Neural progenitor cell (in vitro differentiated cells): ENCODE measurements at regions not wholly inside any gene's neighbourhood (a gene's known extent, or its start where the extent isn't known, plus 50 kb on each side); places are given as distances from the start of the nearest gene placed in this dataset.

Experiments used
- DNase-seq: peaks from one replicate; pipeline ENCODE4 v3.0.0-alpha.2; 2016; ENCODE audit warnings: low spot score
- H2AFZ ChIP-seq: fragments of 200-600 bp; sonication (generic); replicated peaks from 2 replicates; pipeline ENCODE4 v1.6.1; 2016; ENCODE audit warnings: antibody characterized with exemption
- H3F3A ChIP-seq: fragments of 200-600 bp; sonication (generic); 2 replicates; pipeline ENCODE4 v1.6.1; 2016; ENCODE audit warnings: antibody characterized with exemption, low read depth
- H3K27ac ChIP-seq: fragments of 200-600 bp; sonication (generic); 2 replicates; pipeline ENCODE4 v1.5.1; 2016; ENCODE audit warnings: mild to moderate bottlenecking
- H3K27me3 ChIP-seq: fragments of 200-600 bp; sonication (generic); 2 replicates; pipeline ENCODE4 v1.6.1; 2016; ENCODE audit warnings: mild to moderate bottlenecking, moderate library complexity
- H3K36me3 ChIP-seq: fragments of 200-600 bp; sonication (generic); 2 replicates; pipeline ENCODE4 v1.5.1; 2016
- H3K4me1 ChIP-seq: fragments of 200-600 bp; sonication (generic); 2 replicates; pipeline ENCODE4 v1.6.1; 2016; ENCODE audit warnings: mixed run types
- H3K4me2 ChIP-seq: fragments of 200-600 bp; sonication (generic); 2 replicates; pipeline ENCODE4 v1.6.1; 2016
- H3K4me3 ChIP-seq: fragments of 200-600 bp; sonication (generic); 2 replicates; pipeline ENCODE4 v1.5.1; 2016
- H3K79me2 ChIP-seq: fragments of 200-600 bp; sonication (generic); 2 replicates; pipeline ENCODE4 v1.6.1; 2016; ENCODE audit warnings: low read depth
- H3K9ac ChIP-seq: fragments of 200-600 bp; sonication (generic); 2 replicates; pipeline ENCODE4 v1.6.1; 2016
- H3K9me3 ChIP-seq: fragments of 200-600 bp; sonication (generic); 2 replicates; pipeline ENCODE4 v1.5.1; 2016; ENCODE audit warnings: low read depth
- H4K20me1 ChIP-seq: fragments of 200-600 bp; sonication (generic); 2 replicates; pipeline ENCODE4 v1.6.1; 2016; ENCODE audit warnings: low read depth
- H3K27ac Mint-ChIP-seq: 3 replicates; pipeline ENCODE4 v1.8.0; 2021; ENCODE audit warnings: mixed read lengths
- H3K27me3 Mint-ChIP-seq: 2 replicates; pipeline ENCODE4 v1.8.0; 2022; ENCODE audit warnings: low read depth, mild to moderate bottlenecking, inconsistent platforms, moderate library complexity, mixed read lengths; ENCODE audit not compliant: insufficient read depth
- H3K36me3 Mint-ChIP-seq: 3 replicates; pipeline ENCODE4 v1.8.0; 2021; ENCODE audit warnings: mixed read lengths
- H3K4me1 Mint-ChIP-seq: 3 replicates; pipeline ENCODE4 v1.8.0; 2021; ENCODE audit warnings: mixed read lengths
- H3K4me3 Mint-ChIP-seq: 3 replicates; pipeline ENCODE4 v1.8.0; 2021; ENCODE audit warnings: mild to moderate bottlenecking, moderate library complexity, mixed read lengths
- H3K9me3 Mint-ChIP-seq: 3 replicates; pipeline ENCODE4 v1.8.0; 2020; ENCODE audit warnings: mixed read lengths
- CTCF ChIP-seq: fragments of 200-600 bp; sonication (generic); IDR thresholded peaks from 2 replicates; pipeline ENCODE4 v1.5.1; 2017; ENCODE audit warnings: antibody characterized with exemption, mild to moderate bottlenecking
- EZH2 ChIP-seq: fragments of 200-600 bp; sonication (generic); IDR thresholded peaks from 2 replicates; pipeline ENCODE4 v1.6.1; 2017; ENCODE audit warnings: antibody characterized with exemption, mild to moderate bottlenecking, moderate library complexity
- EZH2phosphoT487 ChIP-seq: fragments of 200-600 bp; sonication (generic); IDR thresholded peaks from 2 replicates; pipeline ENCODE4 v1.6.1; 2017; ENCODE audit warnings: antibody characterized with exemption

GRCh38 chr15:96246057-96246456 lies 84.4 kb upstream of the NR2F2 start:
- Histone ChIP-seq H3K9me3 (no peaks in the 10 kb centered on the region), H3K36me3 (no peaks in the 10 kb centered on the region), H2AFZ (no peak overlapping the region), H3K4me1 (peaks cover 22% of the 10 kb centered on the region), H3K27me3 (no peaks in the 10 kb centered on the region), H3F3A (peaks cover 4% of the 10 kb centered on the region), H3K79me2 (no peaks in the 10 kb centered on the region), H3K4me2 (no peak overlapping the region), H3K4me3 (no peak overlapping the region), H3K27ac (peak overlapping the region; percentile 8), H4K20me1 (no peaks in the 10 kb centered on the region), H3K9ac (no peak overlapping the region)
- Mint-ChIP-seq H3K27me3 (no peaks in the 10 kb centered on the region), H3K27ac (no peak overlapping the region), H3K36me3 (peaks cover 21% of the 10 kb centered on the region), H3K4me3 (no peak overlapping the region), H3K4me1 (peaks cover 8% of the 10 kb centered on the region), H3K9me3 (peaks cover 13% of the 10 kb centered on the region)
- peak; percentile 20 for DNase-seq
- no peak for TF ChIP-seq EZH2phosphoT487

- no peaks in the 10 kb centered on the region for H4K20me1 ChIP-seq
- H3K4me2 ChIP-seq = no peak overlapping the region
- Mint-ChIP-seq H3K4me1 (peaks cover 8% of the 10 kb centered on the region), H3K27me3 (no peaks in the 10 kb centered on the region), H3K4me3 (no peak overlapping the region), H3K9me3 (peaks cover 13% of the 10 kb centered on the region), H3K36me3 (peaks cover 26% of the 10 kb centered on the region), H3K27ac (no peak overlapping the region)
- H3K9ac ChIP-seq = no peak overlapping the region
- no peak for DNase-seq
- no peaks in the 10 kb centered on the region for H3K9me3 ChIP-seq
- peaks cover 4% of the 10 kb centered on the region for H3F3A ChIP-seq
- TF ChIP-seq EZH2phosphoT487 (no peak), CTCF (no peak), EZH2 (no peak)
- H3K4me1 ChIP-seq = peaks cover 22% of the 10 kb centered on the region
- H3K79me2 ChIP-seq = no peaks in the 10 kb centered on the region
- H3K4me3 ChIP-seq = no peak overlapping the region
- no peak overlapping the region for H2AFZ ChIP-seq
- H3K27ac ChIP-seq = no peak overlapping the region
- H3K36me3 ChIP-seq = no peaks in the 10 kb centered on the region
- no peaks in the 10 kb centered on the region for H3K27me3 ChIP-seq
Observed at GRCh38 chr15:96247621-96248305, 82.7 kb upstream of the NR2F2 start.

- no peaks in the 10 kb centered on the region for H3K27me3 ChIP-seq
- no peaks in the 10 kb centered on the region for H3K27me3 Mint-ChIP-seq
- no peaks in the 10 kb centered on the region for H3K79me2 ChIP-seq
- peaks cover 12% of the 10 kb centered on the region for H3F3A ChIP-seq
- peaks cover 22% of the 10 kb centered on the region for H3K4me1 ChIP-seq
- no peaks in the 10 kb centered on the region for H3K36me3 ChIP-seq
- TF ChIP-seq EZH2phosphoT487 (no peak), EZH2 (no peak), CTCF (no peak)
- no peak overlapping the region for H3K27ac ChIP-seq
- no peak for DNase-seq
- H3K36me3 Mint-ChIP-seq = peaks cover 34% of the 10 kb centered on the region
- H4K20me1 ChIP-seq = no peaks in the 10 kb centered on the region
- H3K4me3 ChIP-seq = no peak overlapping the region
- H2AFZ ChIP-seq = no peak overlapping the region
- no peak overlapping the region for H3K4me3 Mint-ChIP-seq
- peaks cover 6% of the 10 kb centered on the region for H3K9me3 Mint-ChIP-seq
- H3K4me2 ChIP-seq = no peak overlapping the region
- no peak overlapping the region for H3K9ac ChIP-seq
- H3K4me1 Mint-ChIP-seq = peaks cover 2% of the 10 kb centered on the region
- no peaks in the 10 kb centered on the region for H3K9me3 ChIP-seq
- H3K27ac Mint-ChIP-seq = no peak overlapping the region
Observed at GRCh38 chr15:96252148-96252547, 78.4 kb upstream of the NR2F2 start.

GRCh38 chr15:96253006-96253747 lies 77.3 kb upstream of the NR2F2 start:
- peaks cover 2% of the 10 kb centered on the region for H3K9me3 Mint-ChIP-seq
- H3K27ac ChIP-seq = peak overlapping the region; percentile 54

More at GRCh38 chr15:96253006-96253747, 77.3 kb upstream of the NR2F2 start:
- Histone ChIP-seq H3K36me3 (no peaks in the 10 kb centered on the region), H3K4me1 (peaks cover 21% of the 10 kb centered on the region), H3F3A (peaks cover 12% of the 10 kb centered on the region), H3K27me3 (no peaks in the 10 kb centered on the region), H3K9me3 (no peaks in the 10 kb centered on the region), H3K4me3 (no peak overlapping the region), H3K9ac (no peak overlapping the region), H3K79me2 (no peaks in the 10 kb centered on the region), H4K20me1 (no peaks in the 10 kb centered on the region), H3K4me2 (no peak overlapping the region), H2AFZ (no peak overlapping the region)
- peaks cover 2% of the 10 kb centered on the region for H3K4me1 Mint-ChIP-seq
- H3K4me3 Mint-ChIP-seq = no peak overlapping the region
- H3K27me3 Mint-ChIP-seq = no peaks in the 10 kb centered on the region
- no peak overlapping the region for H3K27ac Mint-ChIP-seq
- H3K36me3 Mint-ChIP-seq = peaks cover 29% of the 10 kb centered on the region
- TF ChIP-seq EZH2phosphoT487 (no peak), CTCF (no peak), EZH2 (no peak)
- no peak for DNase-seq
